ENCODE measurements at regions not wholly inside any gene's neighbourhood (a gene's known extent, or its start where the extent isn't known, plus 50 kb on each side); places are given as distances from the start of the nearest gene placed in this dataset.

- no peaks in the 10 kb centered on the region for H3K27me3 ChIP-seq (ENCODE audit: control insufficient read depth, insufficient read depth, low read length)
- H3K36me3 ChIP-seq (ENCODE audit: control insufficient read depth, insufficient read depth, low read length): no peaks in the 10 kb centered on the region
- FAIRE-seq (no peak), DNase-seq (ENCODE audit: low read depth) (no peak)
- no peak for TF ChIP-seq CTCF (IDR thresholded peaks at IDR 0.05; ENCODE audit: insufficient read depth, low read length, severe bottlenecking)
- no peak overlapping the region for H3K4me3 ChIP-seq (ENCODE audit: low read depth, low read length)
Observed at GRCh38 chr12:19884021-19884492, 444.8 kb downstream of the AEBP2 start.

DNA sequence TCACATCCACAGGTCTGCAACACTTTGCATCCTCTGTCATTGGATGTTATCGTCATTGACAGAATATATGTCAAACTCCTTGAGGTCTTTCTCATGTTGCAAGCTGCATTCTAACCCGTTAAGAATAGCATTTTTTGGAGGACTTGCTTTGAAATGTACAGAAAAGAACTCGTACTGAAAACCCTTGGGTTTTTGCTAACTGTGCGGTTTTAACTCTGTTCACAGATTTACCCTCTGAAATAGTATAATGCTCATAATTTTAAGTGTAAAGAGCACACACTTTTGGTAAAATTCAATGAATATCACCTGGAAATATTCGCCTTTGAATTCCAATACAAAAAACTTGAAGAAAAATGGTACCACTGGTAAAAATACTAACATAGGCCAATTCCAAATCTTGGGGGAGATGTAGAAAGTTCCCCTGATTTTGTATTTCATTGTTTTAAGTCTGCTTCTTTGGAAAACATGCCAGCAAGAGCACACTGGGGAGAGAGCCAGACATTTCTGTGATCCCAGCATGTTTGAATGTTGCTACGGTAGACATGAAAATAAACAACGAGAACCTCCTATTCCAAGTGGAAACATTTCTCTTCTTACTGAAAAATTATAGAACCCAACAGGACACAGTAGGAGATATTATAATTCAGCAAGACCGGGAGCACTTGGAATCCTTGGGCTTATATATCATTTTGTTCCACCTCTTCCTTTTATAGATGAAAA, 446.0 kb downstream of the AEBP2 start:
- TF ChIP-seq CTCF (IDR thresholded peaks at IDR 0.05; ENCODE audit: insufficient read depth, low read length, severe bottlenecking): no peak
- no peaks in the 10 kb centered on the region for H3K27me3 ChIP-seq (ENCODE audit: control insufficient read depth, insufficient read depth, low read length)
- FAIRE-seq (no peak), DNase-seq (ENCODE audit: low read depth) (no peak)
- no peaks in the 10 kb centered on the region for H3K36me3 ChIP-seq (ENCODE audit: control insufficient read depth, insufficient read depth, low read length)
- H3K4me3 ChIP-seq (ENCODE audit: low read depth, low read length): no peak overlapping the region

DNA sequence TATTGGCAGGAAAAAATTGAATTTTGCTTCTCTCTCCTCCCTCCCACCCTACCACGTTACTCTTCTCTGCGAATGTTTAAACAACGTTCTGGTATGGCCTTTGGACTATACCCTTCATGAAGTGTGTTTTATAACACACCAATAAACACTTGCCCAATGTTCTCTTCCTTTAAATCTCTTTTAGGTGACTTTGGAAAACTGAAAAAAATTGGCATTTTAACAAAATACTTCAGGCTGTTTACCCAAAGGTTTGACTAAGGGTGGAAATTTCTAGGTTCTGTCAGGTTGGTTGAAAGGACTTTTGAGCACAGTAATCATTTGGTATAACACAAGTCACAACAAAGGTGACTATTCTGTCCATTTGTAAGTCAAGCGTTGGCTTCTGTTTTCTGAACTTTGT, 446.8 kb downstream of the AEBP2 start:
- no peaks in the 10 kb centered on the region for H3K36me3 ChIP-seq (ENCODE audit: control insufficient read depth, insufficient read depth, low read length)
- no peak for TF ChIP-seq CTCF (IDR thresholded peaks at IDR 0.05; ENCODE audit: insufficient read depth, low read length, severe bottlenecking)
- DNase-seq (ENCODE audit: low read depth) (no peak), FAIRE-seq (no peak)
- no peak overlapping the region for H3K4me3 ChIP-seq (ENCODE audit: low read depth, low read length)
- no peaks in the 10 kb centered on the region for H3K27me3 ChIP-seq (ENCODE audit: control insufficient read depth, insufficient read depth, low read length)

GRCh38 chr12:19886639-19887064, 447.4 kb downstream of the AEBP2 start:
- DNase-seq (ENCODE audit: low read depth) (no peak), FAIRE-seq (no peak)
- H3K4me3 ChIP-seq (ENCODE audit: low read depth, low read length): no peak overlapping the region
- H3K27me3 ChIP-seq (ENCODE audit: control insufficient read depth, insufficient read depth, low read length): no peaks in the 10 kb centered on the region
- no peak for TF ChIP-seq CTCF (IDR thresholded peaks at IDR 0.05; ENCODE audit: insufficient read depth, low read length, severe bottlenecking)
- H3K36me3 ChIP-seq (ENCODE audit: control insufficient read depth, insufficient read depth, low read length): no peaks in the 10 kb centered on the region

DNA sequence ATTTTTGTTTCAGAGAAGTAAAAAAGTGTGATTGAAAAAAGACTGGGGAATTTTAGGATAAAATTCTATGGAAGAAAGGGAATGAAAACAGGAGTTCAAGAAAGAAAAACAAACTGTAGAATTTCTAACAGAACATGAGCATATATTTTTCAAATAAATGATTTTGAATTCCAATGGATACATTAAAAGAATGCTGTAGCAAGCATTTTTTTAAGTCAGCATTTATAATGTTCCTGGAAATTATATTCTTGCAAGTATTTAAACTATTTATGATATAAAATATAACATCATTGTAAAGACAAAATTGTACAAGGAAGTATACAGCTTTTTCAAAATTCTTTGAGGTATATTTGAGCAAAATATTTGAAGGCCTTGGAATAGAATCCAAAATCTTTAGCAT, 450.7 kb downstream of the AEBP2 start:
- TF ChIP-seq CTCF (IDR thresholded peaks at IDR 0.05; ENCODE audit: insufficient read depth, low read length, severe bottlenecking): no peak
- no peak for DNase-seq (ENCODE audit: low read depth)
- FAIRE-seq: no peak
- Histone ChIP-seq H3K36me3 (ENCODE audit: control insufficient read depth, insufficient read depth, low read length) (no peaks in the 10 kb centered on the region), H3K4me3 (ENCODE audit: low read depth, low read length) (no peak overlapping the region), H3K27me3 (ENCODE audit: control insufficient read depth, insufficient read depth, low read length) (no peaks in the 10 kb centered on the region)

Data from bronchial epithelial cell (primary cell).